ENCODE measurements at regions not wholly inside any gene's neighbourhood (a gene's known extent, or its start where the extent isn't known, plus 50 kb on each side); places are given as distances from the start of the nearest gene placed in this dataset.

DNA sequence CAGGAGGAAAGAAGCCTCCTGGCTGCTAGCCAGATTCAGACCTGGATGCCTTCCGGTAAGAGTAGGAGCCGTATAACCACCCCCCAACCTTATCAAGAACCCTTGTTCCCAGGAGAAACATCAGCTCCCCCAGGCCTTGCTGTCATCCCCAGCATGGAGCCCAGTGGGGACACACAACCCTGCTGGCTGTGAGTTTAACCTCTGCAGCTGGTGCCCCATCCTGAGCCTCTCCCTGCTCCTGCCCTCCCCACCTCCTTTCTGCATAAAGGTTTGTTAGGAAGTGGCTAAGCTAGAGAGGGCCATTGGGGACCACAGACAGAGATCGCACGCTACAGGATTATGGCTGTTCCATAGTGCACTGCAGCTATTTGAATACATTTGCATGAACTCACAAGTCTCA lies 55.5 kb upstream of the RPL38 start (continued):
- TF ChIP-seq, protein P1, sequence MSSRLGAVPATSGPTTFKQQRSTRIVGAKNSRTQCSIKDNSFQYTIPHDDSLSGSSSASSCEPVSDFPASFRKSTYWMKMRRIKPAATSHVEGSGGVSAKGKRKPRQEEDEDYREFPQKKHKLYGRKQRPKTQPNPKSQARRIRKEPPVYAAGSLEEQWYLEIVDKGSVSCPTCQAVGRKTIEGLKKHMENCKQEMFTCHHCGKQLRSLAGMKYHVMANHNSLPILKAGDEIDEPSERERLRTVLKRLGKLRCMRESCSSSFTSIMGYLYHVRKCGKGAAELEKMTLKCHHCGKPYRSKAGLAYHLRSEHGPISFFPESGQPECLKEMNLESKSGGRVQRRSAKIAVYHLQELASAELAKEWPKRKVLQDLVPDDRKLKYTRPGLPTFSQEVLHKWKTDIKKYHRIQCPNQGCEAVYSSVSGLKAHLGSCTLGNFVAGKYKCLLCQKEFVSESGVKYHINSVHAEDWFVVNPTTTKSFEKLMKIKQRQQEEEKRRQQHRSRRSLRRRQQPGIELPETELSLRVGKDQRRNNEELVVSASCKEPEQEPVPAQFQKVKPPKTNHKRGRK (tag; IDR thresholded peaks at IDR 0.05): no peak
- no peak for TF ChIP-seq ZBTB8A (IDR thresholded peaks at IDR 0.05; ENCODE audit: partially characterized antibody)
- no peak for TF ChIP-seq ILK (tag; IDR thresholded peaks at IDR 0.05; ENCODE audit: borderline replicate concordance, low read depth)
- TF ChIP-seq, protein P2, sequence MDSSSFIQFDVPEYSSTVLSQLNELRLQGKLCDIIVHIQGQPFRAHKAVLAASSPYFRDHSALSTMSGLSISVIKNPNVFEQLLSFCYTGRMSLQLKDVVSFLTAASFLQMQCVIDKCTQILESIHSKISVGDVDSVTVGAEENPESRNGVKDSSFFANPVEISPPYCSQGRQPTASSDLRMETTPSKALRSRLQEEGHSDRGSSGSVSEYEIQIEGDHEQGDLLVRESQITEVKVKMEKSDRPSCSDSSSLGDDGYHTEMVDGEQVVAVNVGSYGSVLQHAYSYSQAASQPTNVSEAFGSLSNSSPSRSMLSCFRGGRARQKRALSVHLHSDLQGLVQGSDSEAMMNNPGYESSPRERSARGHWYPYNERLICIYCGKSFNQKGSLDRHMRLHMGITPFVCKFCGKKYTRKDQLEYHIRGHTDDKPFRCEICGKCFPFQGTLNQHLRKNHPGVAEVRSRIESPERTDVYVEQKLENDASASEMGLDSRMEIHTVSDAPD (CRISPR knock-in tag; IDR thresholded peaks at IDR 0.05): no peak
- TF ChIP-seq, protein P3, sequence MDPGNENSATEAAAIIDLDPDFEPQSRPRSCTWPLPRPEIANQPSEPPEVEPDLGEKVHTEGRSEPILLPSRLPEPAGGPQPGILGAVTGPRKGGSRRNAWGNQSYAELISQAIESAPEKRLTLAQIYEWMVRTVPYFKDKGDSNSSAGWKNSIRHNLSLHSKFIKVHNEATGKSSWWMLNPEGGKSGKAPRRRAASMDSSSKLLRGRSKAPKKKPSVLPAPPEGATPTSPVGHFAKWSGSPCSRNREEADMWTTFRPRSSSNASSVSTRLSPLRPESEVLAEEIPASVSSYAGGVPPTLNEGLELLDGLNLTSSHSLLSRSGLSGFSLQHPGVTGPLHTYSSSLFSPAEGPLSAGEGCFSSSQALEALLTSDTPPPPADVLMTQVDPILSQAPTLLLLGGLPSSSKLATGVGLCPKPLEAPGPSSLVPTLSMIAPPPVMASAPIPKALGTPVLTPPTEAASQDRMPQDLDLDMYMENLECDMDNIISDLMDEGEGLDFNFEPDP (CRISPR knock-in tag; IDR thresholded peaks at IDR 0.05): no peak
- no peak for TF ChIP-seq CBX8 (IDR thresholded peaks at IDR 0.05; ENCODE audit: borderline replicate concordance, extremely low read depth, low read depth, low read length, poor library complexity, severe bottlenecking)
- no peak for TF ChIP-seq TRIM28 (IDR thresholded peaks at IDR 0.05)
- TF ChIP-seq, protein P4, sequence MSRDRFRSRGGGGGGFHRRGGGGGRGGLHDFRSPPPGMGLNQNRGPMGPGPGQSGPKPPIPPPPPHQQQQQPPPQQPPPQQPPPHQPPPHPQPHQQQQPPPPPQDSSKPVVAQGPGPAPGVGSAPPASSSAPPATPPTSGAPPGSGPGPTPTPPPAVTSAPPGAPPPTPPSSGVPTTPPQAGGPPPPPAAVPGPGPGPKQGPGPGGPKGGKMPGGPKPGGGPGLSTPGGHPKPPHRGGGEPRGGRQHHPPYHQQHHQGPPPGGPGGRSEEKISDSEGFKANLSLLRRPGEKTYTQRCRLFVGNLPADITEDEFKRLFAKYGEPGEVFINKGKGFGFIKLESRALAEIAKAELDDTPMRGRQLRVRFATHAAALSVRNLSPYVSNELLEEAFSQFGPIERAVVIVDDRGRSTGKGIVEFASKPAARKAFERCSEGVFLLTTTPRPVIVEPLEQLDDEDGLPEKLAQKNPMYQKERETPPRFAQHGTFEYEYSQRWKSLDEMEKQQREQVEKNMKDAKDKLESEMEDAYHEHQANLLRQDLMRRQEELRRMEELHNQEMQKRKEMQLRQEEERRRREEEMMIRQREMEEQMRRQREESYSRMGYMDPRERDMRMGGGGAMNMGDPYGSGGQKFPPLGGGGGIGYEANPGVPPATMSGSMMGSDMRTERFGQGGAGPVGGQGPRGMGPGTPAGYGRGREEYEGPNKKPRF (IDR thresholded peaks at IDR 0.05; ENCODE audit: low read depth, low read length): no peak
